HG03460 (cell line): ENCODE measurements at regions not wholly inside any gene's neighbourhood (a gene's known extent, or its start where the extent isn't known, plus 50 kb on each side); places are given as distances from the start of the nearest gene placed in this dataset.

ENCODE experiments used
- ATAC-seq: cut with Tn5 transposase; IDR thresholded peaks from one replicate; pipeline ENCODE4 v1.9.1; 2021; ENCODE audit not compliant: unreplicated experiment

- no peak for ATAC-seq
These were observed 94.0 kb upstream of the PPP2R2D start for GRCh38 chr10:131806646-131807317.

DNA sequence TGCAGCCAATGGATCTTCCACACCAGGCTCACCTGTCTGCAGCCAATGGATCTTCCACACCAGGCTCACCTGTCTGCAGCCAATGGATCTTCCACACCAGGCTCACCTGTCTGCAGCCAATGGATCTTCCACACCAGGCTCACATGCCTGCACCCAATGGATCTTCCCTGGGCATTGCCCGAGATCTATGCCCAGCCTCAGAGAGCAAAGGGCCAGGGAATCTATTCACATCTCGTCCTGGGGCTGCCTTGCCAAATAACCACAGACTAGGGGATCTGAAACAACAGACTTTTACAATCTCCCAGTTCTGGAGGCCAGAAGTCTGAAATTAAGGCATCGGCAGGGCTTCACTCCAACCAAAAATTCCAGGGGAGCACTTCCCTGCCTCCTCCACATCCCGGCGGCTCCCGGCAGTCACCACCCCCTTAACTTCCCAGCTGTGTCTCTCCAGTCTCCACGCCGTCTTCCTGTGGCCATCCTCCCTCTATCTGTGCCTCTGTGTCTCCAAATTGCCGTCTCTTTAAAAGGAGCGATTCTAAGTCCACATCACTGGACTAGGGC is 92.4 kb upstream of the PPP2R2D start:
- no peak for ATAC-seq

DNA sequence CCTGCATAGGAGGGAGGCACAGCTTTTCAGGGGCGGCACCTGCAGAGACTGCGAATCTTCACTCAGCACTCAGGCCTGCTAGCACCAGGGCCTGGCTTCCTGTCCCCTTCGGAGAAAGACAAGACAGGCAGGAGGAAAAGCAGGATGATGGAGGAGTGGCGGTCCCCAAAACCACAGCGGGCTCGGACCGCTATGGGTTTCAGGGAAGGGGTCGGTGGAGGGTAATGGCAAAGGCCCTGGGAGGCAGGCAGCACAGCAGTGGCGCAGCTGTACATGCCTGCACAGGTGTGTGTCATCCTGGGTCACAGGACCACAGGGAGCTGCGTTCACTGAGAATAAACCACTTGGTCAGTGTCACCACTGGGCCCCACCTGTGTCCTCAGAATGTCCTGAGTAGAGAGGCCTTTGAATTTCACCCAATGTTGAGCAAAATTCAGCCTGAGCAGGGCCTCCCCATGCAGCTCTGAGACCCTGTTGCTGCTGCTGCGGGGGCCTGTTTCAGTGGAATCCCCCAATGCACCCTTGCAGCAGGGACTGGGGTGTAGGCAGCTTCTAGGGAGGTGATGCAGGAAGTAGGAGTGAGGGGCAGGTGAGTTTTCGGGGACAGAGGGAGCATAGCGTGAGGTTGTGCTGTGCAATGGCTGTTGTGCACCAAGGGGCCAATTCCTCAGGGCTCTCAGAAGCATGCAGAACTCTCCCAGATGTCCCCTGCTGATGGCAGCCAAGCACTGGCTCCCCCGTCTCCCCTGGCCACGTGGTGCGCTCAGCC is 90.6 kb upstream of the PPP2R2D start:
- no peak for ATAC-seq

DNA sequence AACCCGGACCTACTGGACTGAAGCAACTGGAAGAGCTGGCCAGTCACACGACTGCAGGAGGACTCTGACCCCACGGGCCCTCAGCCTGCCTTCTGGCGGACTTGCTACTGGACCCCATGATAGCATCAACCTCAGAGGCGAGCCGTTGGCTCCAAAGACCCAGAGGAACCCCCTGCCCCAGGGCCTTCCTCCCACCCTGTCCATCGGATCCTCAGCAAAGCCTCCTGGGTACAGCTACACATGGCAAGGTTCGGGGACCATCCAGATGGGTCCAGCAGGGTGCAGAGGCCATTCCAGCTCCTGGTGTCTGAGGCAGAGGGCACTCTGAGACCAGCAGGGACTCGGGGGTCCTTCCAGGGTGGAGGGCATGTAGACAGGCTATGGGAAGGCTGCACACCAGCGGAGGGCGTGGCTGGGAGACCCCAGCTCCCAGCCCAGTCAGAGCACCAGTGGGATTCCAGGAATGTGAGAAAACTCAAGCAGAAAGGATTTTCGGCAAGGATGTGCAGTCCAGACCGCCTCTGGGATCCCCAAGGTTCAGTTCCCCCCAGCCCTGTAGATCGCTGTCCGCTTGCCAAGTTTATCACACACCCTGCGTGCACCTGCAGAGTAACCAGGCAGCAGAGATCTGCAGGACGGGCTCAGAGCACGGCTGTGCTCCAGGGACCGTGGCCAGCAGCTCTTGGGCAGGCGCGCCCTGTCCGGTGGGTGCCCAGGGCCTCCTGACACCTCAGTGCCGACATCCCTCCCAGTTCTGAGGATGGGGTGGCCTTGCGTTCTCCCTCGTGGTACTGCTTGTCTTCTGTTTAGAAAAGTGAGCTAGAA is 89.8 kb upstream of the PPP2R2D start:
- ATAC-seq: no peak

- ATAC-seq: no peak
These were observed 89.0 kb upstream of the PPP2R2D start for GRCh38 chr10:131811630-131812403.

DNA sequence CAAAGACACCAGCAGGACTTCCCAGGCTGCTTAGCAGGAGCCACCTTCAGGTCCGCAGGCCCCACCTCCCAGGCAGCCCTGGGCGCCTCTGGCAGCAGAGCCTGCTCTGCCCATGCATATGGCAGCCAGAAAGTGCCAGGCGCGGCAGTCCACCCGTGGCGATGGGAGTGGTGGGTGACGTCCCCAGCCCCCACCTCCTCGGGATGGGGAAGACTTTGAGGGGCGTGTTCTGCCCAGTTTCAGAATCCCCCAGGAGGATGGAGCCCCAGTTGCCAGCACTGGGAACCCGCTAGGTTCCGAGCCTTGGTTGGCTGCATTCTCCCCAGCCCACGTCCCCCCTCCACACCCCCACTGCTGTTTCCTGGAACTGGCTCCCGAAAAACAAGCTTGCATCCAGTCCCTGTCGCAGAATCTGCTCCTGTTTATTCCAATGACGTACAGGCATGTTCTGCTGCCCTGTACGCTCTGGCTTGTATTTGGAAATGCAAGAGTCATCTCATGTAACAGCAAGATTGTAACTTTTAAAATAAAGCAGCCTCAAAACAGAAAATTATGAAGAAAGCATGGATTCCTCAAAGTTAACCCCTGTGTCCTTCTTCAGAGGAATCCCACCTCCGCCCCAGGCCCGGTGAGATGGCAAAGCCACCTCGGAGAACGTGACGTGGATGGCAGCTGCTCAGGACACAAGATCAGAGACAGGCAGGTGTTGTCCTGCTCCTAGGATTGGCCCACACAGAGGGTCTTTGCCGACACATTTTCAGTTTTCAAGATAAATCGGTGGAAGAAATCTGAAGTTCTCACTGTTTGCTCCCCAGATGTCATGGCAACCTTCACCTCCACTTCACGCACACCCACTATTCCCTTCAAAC is 87.8 kb upstream of the PPP2R2D start:
- ATAC-seq: no peak

GRCh38 chr10:131814567-131815265 is 86.1 kb upstream of the PPP2R2D start:
- no peak for ATAC-seq

GRCh38 chr10:131815266-131816156 is 85.3 kb upstream of the PPP2R2D start:
- no peak for ATAC-seq

DNA sequence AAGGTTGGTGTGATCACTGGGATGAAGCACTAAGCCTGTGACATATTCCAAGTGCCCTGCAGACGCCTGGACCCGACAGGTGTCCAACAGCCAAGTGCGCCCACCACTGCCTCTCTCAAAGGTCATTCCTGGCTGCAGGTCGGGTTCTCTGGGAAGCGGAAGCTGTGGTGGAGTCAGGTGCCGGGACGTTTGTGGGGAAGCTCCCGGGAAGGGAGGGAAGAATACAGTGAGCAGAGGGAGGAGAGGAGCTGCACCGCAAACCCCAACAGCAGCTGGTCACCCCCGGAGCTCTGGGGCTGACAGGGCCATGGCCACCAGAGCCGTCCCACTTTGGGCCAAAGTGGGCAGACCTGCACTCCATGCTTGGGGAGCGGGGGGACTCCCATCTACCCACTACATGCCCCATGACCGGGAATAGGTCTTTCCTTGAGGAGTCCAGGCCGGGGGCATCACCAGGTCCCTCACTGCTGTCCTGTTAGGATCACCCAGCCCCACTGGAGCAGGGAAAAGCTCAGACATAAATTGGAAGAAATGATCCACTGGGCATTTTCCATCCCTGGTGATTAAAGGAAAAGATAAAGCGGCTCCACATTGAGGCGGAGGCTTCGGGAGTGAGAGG is 84.5 kb upstream of the PPP2R2D start:
- no peak for ATAC-seq

DNA sequence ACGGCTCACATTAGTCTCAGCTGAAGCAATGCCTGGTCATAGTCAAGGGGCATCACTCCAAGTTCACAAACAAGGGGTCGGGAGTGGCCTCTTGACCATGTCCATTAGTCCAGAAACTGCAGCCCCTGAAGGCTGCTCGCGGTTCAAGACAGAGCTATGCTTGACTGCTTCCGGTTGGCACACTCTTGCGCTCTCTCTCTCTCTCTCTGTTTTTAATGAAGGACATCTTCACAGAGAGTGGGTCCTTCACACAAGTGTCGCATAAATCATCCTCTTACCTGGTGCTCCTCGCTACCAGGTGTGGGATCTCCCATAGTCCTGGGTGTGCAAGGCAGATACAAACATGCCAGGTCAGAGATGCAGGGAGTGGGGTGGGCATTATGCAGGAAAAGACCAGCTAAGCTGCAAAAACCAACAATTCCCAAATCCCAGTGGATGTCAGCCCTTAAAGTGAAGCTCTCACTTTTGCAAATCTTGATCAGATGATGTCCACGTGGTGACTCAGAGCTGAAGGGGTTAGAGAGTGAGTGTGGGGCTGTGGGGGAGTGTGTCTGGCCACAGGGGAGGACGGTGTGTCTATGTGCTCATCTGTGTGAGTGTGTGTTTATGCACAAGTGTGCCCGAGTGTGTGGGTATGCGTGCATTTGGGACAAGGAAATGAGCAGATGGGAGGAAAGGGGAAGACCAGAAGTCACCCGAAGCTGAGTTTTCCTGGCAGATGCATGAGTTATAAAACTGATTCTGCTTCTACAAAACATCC is 83.7 kb upstream of the PPP2R2D start:
- no peak for ATAC-seq

DNA sequence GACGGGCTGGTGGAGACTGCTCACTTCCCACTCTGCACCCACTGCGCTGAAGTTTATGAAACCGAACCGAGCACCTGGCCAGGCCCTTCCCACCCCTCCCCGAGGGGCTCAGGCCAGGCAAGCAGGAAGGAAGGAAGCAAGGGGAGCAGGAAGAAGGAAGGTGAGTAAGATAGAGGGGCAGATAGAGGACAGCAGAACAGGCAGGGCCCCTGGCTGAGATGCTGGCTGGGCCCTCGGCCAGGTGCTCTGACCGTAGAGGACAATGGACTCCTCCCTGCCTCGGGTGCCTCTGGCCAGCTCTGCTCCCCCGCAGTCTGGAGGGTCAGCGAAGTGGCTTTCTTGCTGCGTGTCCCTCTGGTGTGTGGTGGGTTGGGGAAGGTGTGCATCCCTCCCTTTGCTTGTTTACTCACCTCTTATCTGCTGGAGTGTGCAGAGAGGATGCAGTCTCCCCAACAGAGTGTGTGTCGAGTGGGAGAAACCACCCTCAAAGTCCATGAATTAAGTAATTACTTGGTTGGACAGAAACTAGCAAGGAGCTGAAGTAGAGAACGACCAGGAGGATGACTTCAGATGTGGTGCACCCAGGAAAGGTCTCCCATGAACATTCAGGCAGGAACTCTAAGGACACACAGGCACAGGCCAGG is 82.8 kb upstream of the PPP2R2D start:
- ATAC-seq: no peak

DNA sequence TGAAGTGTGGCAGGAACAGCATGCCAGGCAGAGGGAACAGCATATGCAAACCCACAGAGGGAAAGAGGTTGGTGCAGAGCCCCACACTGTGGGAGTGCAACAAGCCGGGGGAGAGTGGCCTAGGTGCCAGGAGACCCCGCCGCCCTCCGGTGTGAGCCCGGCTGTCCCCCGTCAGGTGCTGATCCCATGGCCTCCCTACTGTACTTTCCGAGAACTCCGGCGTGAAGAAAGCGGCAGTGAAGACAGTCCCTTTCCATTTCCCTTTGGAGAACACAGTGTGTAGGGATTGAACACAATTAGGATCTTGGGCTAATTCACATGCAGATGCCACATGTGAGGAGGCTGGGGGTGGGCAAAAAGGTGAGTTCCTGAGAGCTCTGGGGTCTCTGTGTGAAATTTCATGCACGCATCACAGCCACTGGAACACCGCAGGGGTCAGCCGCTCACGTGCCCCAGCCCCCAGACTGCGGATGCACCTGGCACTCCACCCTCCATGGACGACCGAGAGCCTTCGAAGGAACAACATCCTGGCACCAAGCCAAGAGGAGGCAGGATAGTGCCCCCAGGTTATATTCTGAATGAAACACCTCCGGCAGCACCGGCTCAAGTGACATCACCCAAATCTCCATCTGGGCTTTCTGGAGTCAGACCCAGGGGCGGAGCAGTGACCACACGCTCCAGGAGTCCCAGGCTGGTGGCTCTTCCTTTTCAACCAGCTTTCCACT is 82.1 kb upstream of the PPP2R2D start:
- no peak for ATAC-seq

DNA sequence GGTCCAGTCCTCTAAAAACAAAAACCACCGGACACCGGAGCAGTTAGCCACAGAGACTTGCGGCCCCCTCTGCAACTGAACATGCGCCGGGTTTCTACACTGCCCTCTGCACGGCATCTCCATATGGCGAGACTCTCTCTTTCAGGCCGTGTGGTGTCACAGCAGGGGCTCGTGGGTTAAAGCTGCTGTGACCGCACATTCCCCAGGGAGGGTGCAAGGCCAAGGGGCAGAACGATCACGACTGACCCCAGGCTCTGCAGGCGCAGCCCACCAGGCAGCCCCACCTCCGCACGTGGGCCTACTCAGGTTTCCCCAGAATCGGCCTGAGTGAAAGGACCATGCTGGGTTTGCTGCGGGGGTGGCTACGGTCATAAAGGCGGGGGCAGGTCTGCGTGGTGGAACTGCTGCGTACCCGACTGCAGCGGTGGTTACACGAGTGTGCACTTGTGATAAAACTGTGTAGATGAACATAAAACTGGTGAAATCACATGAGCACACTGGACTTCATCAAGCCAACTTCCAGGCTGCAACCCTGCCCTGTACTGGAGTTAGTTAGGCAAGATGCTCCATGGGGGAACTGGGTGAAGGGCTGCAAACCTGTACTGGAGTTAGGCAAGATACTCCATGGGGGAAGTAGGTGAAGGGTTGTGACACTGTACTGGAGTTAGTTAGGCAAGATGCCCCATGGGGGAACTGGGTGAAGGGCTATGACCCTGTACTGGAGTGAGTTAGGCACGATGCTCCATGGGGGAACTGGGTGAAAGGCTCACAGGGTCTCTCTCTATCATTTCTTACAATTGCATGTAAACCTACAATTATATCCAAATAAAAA is 81.4 kb upstream of the PPP2R2D start:
- no peak for ATAC-seq

GRCh38 chr10:131820626-131821025 is 80.2 kb upstream of the PPP2R2D start:
- ATAC-seq: no peak
